Nephron progenitor cell (in vitro differentiated cells): ENCODE measurements at regions not wholly inside any gene's neighbourhood (a gene's known extent, or its start where the extent isn't known, plus 50 kb on each side); places are given as distances from the start of the nearest gene placed in this dataset.
"Not testable (repeated sequence)": the region's sequence is repeated elsewhere in the genome, so short reads cannot be mapped to it uniquely, and the experiment has no call there.

Source experiments
- DNase-seq: peaks from one replicate; pipeline ENCODE4 v3.0.0; 2021
- H3K27ac Mint-ChIP-seq: 2 replicates; pipeline ENCODE4 v1.8.0; 2021; ENCODE audit warnings: mild to moderate bottlenecking, moderate library complexity, mixed read lengths
- H3K27me3 Mint-ChIP-seq: 2 replicates; pipeline ENCODE4 v1.8.0; 2021; ENCODE audit warnings: mild to moderate bottlenecking, low read depth, mixed read lengths; ENCODE audit not compliant: poor library complexity
- H3K36me3 Mint-ChIP-seq: 2 replicates; pipeline ENCODE4 v1.8.0; 2021; ENCODE audit warnings: low read depth, mixed read lengths
- H3K4me1 Mint-ChIP-seq: 2 replicates; pipeline ENCODE4 v1.8.0; 2021; ENCODE audit warnings: mixed read lengths
- H3K4me3 Mint-ChIP-seq: 2 replicates; pipeline ENCODE4 v1.8.0; 2021; ENCODE audit warnings: mild to moderate bottlenecking, moderate library complexity, mixed read lengths
- H3K9me3 Mint-ChIP-seq: 2 replicates; pipeline ENCODE4 v1.8.0; 2021; ENCODE audit warnings: mild to moderate bottlenecking, moderate library complexity, mixed read lengths
- TF ChIP-seq, protein P1 (sequence below): fragments of 200-600 bp; sonication (generic); IDR thresholded peaks from 2 replicates; pipeline ENCODE4 v1.5.0; 2021; ENCODE audit warnings: antibody characterized with exemption

DNA sequence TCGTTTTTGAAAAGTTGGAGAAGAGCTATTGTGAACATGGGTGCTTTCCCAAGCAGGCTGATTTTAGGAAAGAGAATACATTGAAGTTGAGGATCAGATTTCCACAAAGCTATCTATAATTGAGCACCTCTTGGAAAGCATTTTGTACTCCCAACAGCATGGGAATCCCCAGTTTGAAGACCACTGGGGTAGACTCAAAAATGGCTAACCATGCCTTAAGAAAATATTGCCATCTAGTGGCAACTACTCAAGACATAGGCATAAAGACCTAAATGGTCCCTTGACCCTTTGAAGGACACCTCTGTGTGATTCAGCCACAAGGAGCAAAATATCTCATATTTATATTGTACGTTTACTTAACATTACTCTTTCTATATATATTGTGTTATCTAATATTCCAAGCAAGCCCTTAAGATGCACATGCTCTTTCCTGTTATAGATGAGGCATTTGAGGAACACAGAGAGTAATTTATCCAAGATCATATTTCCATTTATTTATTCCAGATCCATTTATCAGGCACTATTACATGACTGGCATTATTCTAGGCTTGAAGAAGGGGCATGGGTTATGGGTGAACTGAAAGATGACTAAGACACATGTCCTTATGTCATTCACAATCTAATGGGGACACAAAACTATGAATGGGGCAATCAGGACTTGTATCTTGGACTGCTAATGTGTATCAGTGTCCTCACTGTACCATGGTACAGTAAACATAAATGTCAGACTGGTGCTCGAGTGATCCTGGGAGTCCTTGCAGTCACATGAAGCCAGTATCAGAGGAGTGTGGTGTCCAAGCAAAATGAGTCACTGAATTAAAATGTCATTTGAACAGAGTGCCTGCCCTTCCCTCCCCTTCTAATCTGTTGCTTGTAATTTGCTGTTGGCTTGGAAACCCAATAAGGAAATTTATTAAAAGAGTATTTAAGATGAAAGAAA, 121.0 kb upstream of the XPO1 start:
- Mint-ChIP-seq H3K9me3 (peaks cover 3% of the 10 kb centered on the region), H3K4me1 (no peaks in the 10 kb centered on the region), H3K36me3 (no peaks in the 10 kb centered on the region), H3K4me3 (no peak overlapping the region), H3K27me3 (peaks cover 3% of the 10 kb centered on the region), H3K27ac (no peak overlapping the region)
- TF ChIP-seq, protein P1, sequence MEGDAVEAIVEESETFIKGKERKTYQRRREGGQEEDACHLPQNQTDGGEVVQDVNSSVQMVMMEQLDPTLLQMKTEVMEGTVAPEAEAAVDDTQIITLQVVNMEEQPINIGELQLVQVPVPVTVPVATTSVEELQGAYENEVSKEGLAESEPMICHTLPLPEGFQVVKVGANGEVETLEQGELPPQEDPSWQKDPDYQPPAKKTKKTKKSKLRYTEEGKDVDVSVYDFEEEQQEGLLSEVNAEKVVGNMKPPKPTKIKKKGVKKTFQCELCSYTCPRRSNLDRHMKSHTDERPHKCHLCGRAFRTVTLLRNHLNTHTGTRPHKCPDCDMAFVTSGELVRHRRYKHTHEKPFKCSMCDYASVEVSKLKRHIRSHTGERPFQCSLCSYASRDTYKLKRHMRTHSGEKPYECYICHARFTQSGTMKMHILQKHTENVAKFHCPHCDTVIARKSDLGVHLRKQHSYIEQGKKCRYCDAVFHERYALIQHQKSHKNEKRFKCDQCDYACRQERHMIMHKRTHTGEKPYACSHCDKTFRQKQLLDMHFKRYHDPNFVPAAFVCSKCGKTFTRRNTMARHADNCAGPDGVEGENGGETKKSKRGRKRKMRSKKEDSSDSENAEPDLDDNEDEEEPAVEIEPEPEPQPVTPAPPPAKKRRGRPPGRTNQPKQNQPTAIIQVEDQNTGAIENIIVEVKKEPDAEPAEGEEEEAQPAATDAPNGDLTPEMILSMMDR: peak; percentile 54
- no peak for DNase-seq

DNA sequence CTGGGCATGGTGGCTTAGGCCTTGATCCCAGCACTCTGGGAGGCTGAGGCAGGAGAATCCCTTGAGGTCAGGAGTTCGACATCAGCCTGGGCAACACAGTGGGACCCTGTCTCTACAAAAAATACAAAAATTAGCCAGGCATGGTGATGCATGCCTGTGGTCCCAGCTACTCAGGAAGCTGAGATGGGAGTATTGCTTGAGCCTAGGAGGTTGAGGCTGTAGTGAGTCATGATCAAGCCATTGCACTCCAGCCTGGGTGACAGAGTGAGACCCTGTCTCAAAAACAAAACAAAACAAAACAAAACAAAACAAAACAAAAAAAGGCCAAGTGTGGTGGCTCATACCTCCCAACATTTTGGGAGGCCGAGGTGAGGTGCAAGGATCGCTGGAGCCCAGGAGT, 111.8 kb upstream of the XPO1 start:
- not testable (repeated sequence) for DNase-seq, H3K27ac Mint-ChIP-seq, H3K4me3 Mint-ChIP-seq, H3K27me3 Mint-ChIP-seq, H3K36me3 Mint-ChIP-seq, H3K4me1 Mint-ChIP-seq
- H3K9me3 Mint-ChIP-seq: peaks cover 44% of the 10 kb centered on the region

DNA sequence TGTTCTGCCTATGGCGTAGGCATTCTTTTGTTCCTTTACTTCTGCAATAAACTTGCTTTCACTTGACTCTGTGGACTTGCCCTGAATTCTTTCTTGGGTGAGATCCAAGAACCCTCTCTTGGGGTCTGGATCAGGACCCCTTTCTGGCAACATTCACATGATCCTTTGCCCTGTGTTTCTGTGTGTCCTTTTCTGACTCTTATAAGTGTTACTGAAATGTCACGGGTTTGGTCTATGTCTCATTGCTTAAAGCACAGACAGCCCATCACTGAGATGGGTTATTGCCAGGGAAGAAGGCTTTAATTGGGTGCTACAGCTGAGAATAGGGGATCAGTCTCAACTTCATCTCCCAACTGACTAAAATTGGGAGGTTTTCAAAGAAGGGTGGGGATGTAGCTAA, 110.9 kb upstream of the XPO1 start:
- no peaks in the 10 kb centered on the region for H3K4me1 Mint-ChIP-seq
- H3K4me3 Mint-ChIP-seq: no peak overlapping the region
- H3K9me3 Mint-ChIP-seq: peaks cover 44% of the 10 kb centered on the region
- TF ChIP-seq, protein P1: no peak
- no peaks in the 10 kb centered on the region for H3K36me3 Mint-ChIP-seq
- H3K27ac Mint-ChIP-seq: no peak overlapping the region
- peaks cover 4% of the 10 kb centered on the region for H3K27me3 Mint-ChIP-seq
- DNase-seq: no peak

DNA sequence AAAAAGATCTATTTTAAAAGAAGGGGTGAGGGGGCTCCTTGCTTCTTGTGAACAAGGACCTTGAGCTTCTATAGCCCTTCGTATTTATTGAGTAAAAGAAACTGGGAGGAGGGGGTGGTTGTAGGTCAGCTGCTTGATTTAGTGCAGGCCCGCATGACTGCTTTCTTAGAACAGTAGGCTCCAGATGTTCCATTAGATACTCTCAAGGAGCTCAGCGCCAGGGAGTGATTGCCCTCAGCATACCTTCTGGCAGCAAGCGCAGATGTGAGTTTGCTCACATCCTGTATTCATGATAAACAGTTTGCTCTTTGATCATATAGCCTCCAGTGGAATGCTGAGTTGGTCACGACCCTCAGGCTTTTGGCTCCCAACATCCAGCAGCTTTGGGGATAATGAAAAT, 108.9 kb upstream of the XPO1 start:
- H3K27me3 Mint-ChIP-seq: peaks cover 4% of the 10 kb centered on the region
- no peak overlapping the region for H3K4me3 Mint-ChIP-seq
- DNase-seq: no peak
- peaks cover 44% of the 10 kb centered on the region for H3K9me3 Mint-ChIP-seq
- H3K27ac Mint-ChIP-seq: no peak overlapping the region
- TF ChIP-seq, protein P1: no peak
- no peaks in the 10 kb centered on the region for H3K4me1 Mint-ChIP-seq
- H3K36me3 Mint-ChIP-seq: no peaks in the 10 kb centered on the region

DNA sequence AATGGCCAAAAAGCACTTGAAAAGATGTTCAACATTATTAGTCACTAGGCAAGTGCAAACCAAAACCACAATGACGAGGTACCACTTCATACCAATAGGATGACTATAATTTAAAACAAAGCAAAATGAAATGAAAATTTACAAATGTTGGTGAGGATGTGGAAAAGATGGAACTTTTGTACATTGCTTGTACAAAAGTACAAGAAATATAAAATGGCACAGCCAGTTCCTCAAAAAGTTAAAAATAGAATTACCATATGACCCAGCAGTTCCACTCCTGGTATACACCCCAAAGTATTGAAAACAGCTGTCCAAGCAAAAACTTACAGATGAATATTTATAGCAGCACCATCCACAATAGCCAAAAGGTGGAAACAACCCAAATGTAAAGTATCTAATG, 107.8 kb upstream of the XPO1 start:
- Mint-ChIP-seq H3K4me3 (no peak overlapping the region), H3K36me3 (no peaks in the 10 kb centered on the region), H3K27me3 (peaks cover 5% of the 10 kb centered on the region), H3K4me1 (no peaks in the 10 kb centered on the region), H3K27ac (no peak overlapping the region), H3K9me3 (peaks cover 38% of the 10 kb centered on the region)
- DNase-seq: no peak
- TF ChIP-seq, protein P1: no peak

DNA sequence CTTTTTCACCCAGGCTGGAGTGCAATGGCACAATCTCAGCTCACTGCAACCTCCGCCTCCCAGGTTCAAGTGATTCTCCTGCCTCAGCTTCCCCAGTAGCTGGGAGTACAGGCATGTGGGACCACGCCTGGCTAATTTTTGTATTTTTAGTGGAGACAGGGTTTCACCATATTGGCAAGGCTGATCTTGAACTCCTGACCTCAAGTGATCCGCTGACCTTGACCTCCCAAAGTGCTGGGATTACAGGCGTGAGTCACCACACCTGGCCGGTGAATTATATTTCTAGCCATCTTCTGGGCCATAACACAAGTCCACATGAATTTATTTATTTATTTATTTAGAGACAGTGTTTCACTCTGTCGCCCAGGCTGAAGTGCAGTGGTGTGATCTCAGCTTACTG, 105.0 kb upstream of the XPO1 start:
- H3K4me1 Mint-ChIP-seq, H3K27ac Mint-ChIP-seq, H3K36me3 Mint-ChIP-seq, DNase-seq, H3K4me3 Mint-ChIP-seq: not testable (repeated sequence)
- H3K9me3 Mint-ChIP-seq: peaks cover 22% of the 10 kb centered on the region
- H3K27me3 Mint-ChIP-seq: peaks cover 13% of the 10 kb centered on the region

DNA sequence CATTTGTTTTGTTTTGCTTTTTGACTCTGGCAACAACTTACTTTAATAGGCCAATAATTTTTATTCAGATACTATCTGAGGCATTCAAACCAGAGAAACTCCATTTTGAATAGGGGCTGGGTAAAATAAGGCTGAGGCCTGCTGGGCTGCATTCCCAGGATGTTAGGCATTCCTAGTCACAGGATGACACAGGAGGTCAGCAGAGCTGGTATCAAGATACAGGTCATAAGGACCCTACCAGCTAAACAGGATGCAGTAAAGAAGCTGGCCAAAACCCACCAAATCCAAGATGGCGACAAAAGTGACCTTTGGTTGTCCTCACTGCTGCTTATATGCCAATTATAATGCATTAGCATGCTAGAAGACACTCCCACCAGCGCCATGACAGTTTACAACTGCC, 102.2 kb upstream of the XPO1 start:
- TF ChIP-seq, protein P1: no peak
- no peak overlapping the region for H3K27ac Mint-ChIP-seq
- peaks cover 13% of the 10 kb centered on the region for H3K27me3 Mint-ChIP-seq
- H3K36me3 Mint-ChIP-seq: no peaks in the 10 kb centered on the region
- no peaks in the 10 kb centered on the region for H3K9me3 Mint-ChIP-seq
- peaks cover 14% of the 10 kb centered on the region for H3K4me1 Mint-ChIP-seq
- no peak overlapping the region for H3K4me3 Mint-ChIP-seq
- DNase-seq: no peak
